Mammary epithelial cell (primary cell): ENCODE measurements at regions not wholly inside any gene's neighbourhood (a gene's known extent, or its start where the extent isn't known, plus 50 kb on each side); places are given as distances from the start of the nearest gene placed in this dataset.

ENCODE experiments used
- EZH2 ChIP-seq: IDR thresholded peaks from 2 replicates; pipeline ENCODE4 v1.6.1; 2012; ENCODE audit warnings: low read length, inconsistent platforms, borderline replicate concordance
- TF ChIP-seq, protein P1 (sequence below), 2 donors: IDR thresholded peaks in 1 of 2; conservative IDR thresholded peaks in 1 of 2; 2 replicates each; pipeline ENCODE4 v1.5.1; 2011 to 2012; ENCODE audit warnings: inconsistent platforms in 2 of 2, low read length in 2 of 2, mild to moderate bottlenecking in 2 of 2, control low read depth in 1 of 2, low read depth in 1 of 2; ENCODE audit not compliant: insufficient read depth in 1 of 2; ENCODE audit errors: extremely low read depth in 1 of 2

GRCh38 chr11:45428116-45428515 lies 142.0 kb upstream of the SYT13 start:
- TF ChIP-seq, protein P1, sequence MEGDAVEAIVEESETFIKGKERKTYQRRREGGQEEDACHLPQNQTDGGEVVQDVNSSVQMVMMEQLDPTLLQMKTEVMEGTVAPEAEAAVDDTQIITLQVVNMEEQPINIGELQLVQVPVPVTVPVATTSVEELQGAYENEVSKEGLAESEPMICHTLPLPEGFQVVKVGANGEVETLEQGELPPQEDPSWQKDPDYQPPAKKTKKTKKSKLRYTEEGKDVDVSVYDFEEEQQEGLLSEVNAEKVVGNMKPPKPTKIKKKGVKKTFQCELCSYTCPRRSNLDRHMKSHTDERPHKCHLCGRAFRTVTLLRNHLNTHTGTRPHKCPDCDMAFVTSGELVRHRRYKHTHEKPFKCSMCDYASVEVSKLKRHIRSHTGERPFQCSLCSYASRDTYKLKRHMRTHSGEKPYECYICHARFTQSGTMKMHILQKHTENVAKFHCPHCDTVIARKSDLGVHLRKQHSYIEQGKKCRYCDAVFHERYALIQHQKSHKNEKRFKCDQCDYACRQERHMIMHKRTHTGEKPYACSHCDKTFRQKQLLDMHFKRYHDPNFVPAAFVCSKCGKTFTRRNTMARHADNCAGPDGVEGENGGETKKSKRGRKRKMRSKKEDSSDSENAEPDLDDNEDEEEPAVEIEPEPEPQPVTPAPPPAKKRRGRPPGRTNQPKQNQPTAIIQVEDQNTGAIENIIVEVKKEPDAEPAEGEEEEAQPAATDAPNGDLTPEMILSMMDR (conservative IDR thresholded peaks at IDR 0.05 in 1 of 2, IDR thresholded peaks at IDR 0.05 in 1 of 2; ENCODE audit: extremely low read depth in 1 of 2, insufficient read depth in 1 of 2, low read depth in 1 of 2, low read length in 2 of 2), result no peak
- TF ChIP-seq EZH2, result no peak
